ENCODE measurements at regions not wholly inside any gene's neighbourhood (a gene's known extent, or its start where the extent isn't known, plus 50 kb on each side); places are given as distances from the start of the nearest gene placed in this dataset.

DNA sequence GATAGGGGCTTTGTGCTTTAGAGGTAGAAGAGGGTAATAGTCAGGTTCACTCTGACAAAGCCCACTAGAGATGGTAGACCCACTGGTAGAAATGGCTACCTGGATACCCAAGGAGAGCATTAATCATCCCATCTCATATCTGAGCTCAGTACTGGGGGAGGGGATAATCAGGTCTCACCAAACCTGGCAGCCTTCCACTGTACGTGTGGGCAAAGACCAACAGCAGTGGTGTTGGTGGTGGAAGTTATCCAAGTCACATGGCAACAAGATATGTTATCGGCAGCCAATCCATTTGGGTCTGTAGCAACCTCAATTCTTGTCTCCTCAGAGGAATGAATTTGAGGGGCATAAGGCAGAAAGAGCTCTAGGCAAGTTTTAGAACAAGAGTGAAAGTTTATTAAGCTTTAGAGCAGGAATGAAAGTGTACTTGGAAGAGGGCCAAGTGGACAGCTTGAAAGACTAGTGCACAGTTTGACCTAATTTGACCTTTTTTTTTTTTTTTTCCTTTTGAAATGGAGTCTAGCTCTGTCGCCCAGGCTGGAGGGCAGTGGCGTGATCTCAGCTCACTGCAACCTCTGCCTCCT lies 67.0 kb upstream of the CXCL13 start:
- no peak for DNase-seq

Measured in NCI-H1436 (cell line).